Activated T-helper 1 cell treated with anti-CD3 and anti-CD28 coated beads, Interleukin-12 subunit alpha, Interleukin-12 subunit beta, Interleukin-2, Interleukin-4 antibody, amounts not matched to agents 30 ng/mL and 10 ng/mL and 1 ng/mL, durations not matched to agents 14 hours and 24 hours and 36 hours (primary cell): ENCODE measurements at regions not wholly inside any gene's neighbourhood (a gene's known extent, or its start where the extent isn't known, plus 50 kb on each side); places are given as distances from the start of the nearest gene placed in this dataset.

Experiments
- DNase-seq: peaks from one replicate; pipeline ENCODE4 v3.0.0; 2021; ENCODE audit warnings: low spot score
- H3K27ac Mint-ChIP-seq: one replicate; pipeline ENCODE4 v1.8.0; 2021; ENCODE audit warnings: mild to moderate bottlenecking, mixed read lengths
- H3K27me3 Mint-ChIP-seq: one replicate; pipeline ENCODE4 v1.8.0; 2022; ENCODE audit warnings: mild to moderate bottlenecking, moderate library complexity, mixed read lengths; ENCODE audit not compliant: insufficient read depth
- H3K36me3 Mint-ChIP-seq: one replicate; pipeline ENCODE4 v1.8.0; 2021; ENCODE audit warnings: low read depth, mixed read lengths
- H3K4me1 Mint-ChIP-seq: one replicate; pipeline ENCODE4 v1.8.0; 2021; ENCODE audit warnings: low read depth, mixed read lengths
- H3K4me3 Mint-ChIP-seq: one replicate; pipeline ENCODE4 v1.8.0; 2021; ENCODE audit warnings: mild to moderate bottlenecking, moderate library complexity, mixed read lengths
- H3K9me3 Mint-ChIP-seq: one replicate; pipeline ENCODE4 v1.8.0; 2021; ENCODE audit warnings: mixed read lengths
- intact Hi-C: fragments of 100-400 bp; cut with micrococcal nuclease; formaldehyde crosslinking; loops from one replicate; pipeline ENCODE4 v1.15.1; 2024

GRCh38 chr4:123505095-123506010 is 108.8 kb downstream of the SPRY1 start:
- Mint-ChIP-seq H3K36me3 (peaks cover 2% of the 10 kb centered on the region), H3K4me3 (peak overlapping the region; percentile 85), H3K9me3 (no peaks in the 10 kb centered on the region), H3K27ac (peak overlapping the region; percentile 79), H3K27me3 (peaks cover 38% of the 10 kb centered on the region), H3K4me1 (peaks cover 21% of the 10 kb centered on the region)
- DNase-seq = no peak
- intact Hi-C loops = loop anchor here (1.0 kb wide), 2 partner anchors 106 to 109 kb away; partner anchors contain the start of gene SPRY1

- Mint-ChIP-seq H3K4me3 (peak overlapping the region; percentile 85), H3K9me3 (no peaks in the 10 kb centered on the region), H3K36me3 (peaks cover 2% of the 10 kb centered on the region), H3K27me3 (peaks cover 34% of the 10 kb centered on the region), H3K27ac (peak overlapping the region; percentile 79), H3K4me1 (peaks cover 21% of the 10 kb centered on the region)
- DNase-seq = no peak
- intact Hi-C loops = loop anchor here (1.0 kb wide), 1 partner anchor 110 kb away; the partner anchor contains the start of gene SPRY1
Measured at GRCh38 chr4:123506011-123506695, 109.6 kb downstream of the SPRY1 start.

- Mint-ChIP-seq H3K4me1 (peaks cover 21% of the 10 kb centered on the region), H3K27ac (no peak overlapping the region), H3K27me3 (peaks cover 34% of the 10 kb centered on the region), H3K9me3 (no peaks in the 10 kb centered on the region), H3K36me3 (peaks cover 2% of the 10 kb centered on the region), H3K4me3 (no peak overlapping the region)
- no peak for DNase-seq
- intact Hi-C loops = no loop called here
Measured at GRCh38 chr4:123507376-123507775, 110.8 kb downstream of the SPRY1 start.

- H3K27ac Mint-ChIP-seq = no peak overlapping the region
- DNase-seq = no peak
- no peaks in the 10 kb centered on the region for H3K9me3 Mint-ChIP-seq
- intact Hi-C loops = no loop called here
- H3K4me1 Mint-ChIP-seq = peaks cover 16% of the 10 kb centered on the region
- H3K4me3 Mint-ChIP-seq = no peak overlapping the region
- peaks cover 2% of the 10 kb centered on the region for H3K36me3 Mint-ChIP-seq
- peaks cover 41% of the 10 kb centered on the region for H3K27me3 Mint-ChIP-seq
Measured at GRCh38 chr4:123510221-123510620, 113.6 kb downstream of the SPRY1 start.

- Mint-ChIP-seq H3K27ac (no peak overlapping the region), H3K4me3 (no peak overlapping the region), H3K4me1 (peaks cover 12% of the 10 kb centered on the region), H3K27me3 (peaks cover 40% of the 10 kb centered on the region), H3K9me3 (no peaks in the 10 kb centered on the region), H3K36me3 (peaks cover under 1% of the 10 kb centered on the region)
- intact Hi-C loops = no loop called here
- no peak for DNase-seq
Measured at GRCh38 chr4:123510659-123511058, 114.1 kb downstream of the SPRY1 start.

- no peaks in the 10 kb centered on the region for H3K36me3 Mint-ChIP-seq
- no peak overlapping the region for H3K4me3 Mint-ChIP-seq
- DNase-seq = no peak
- H3K27ac Mint-ChIP-seq = no peak overlapping the region
- intact Hi-C loops = no loop called here
- no peaks in the 10 kb centered on the region for H3K9me3 Mint-ChIP-seq
- H3K4me1 Mint-ChIP-seq = no peaks in the 10 kb centered on the region
- H3K27me3 Mint-ChIP-seq = peaks cover 20% of the 10 kb centered on the region
Measured at GRCh38 chr4:123516576-123516975, 120.0 kb downstream of the SPRY1 start.

- H3K4me1 Mint-ChIP-seq = no peaks in the 10 kb centered on the region
Measured at GRCh38 chr4:123517176-123517575, 120.6 kb downstream of the SPRY1 start.

GRCh38 chr4:123517971-123518370 is 121.4 kb downstream of the SPRY1 start:
- H3K27me3 Mint-ChIP-seq = peaks cover 27% of the 10 kb centered on the region
- H3K36me3 Mint-ChIP-seq = no peaks in the 10 kb centered on the region
- no peak for DNase-seq
- intact Hi-C loops = no loop called here
- H3K9me3 Mint-ChIP-seq = no peaks in the 10 kb centered on the region
- no peaks in the 10 kb centered on the region for H3K4me1 Mint-ChIP-seq
- H3K4me3 Mint-ChIP-seq = no peak overlapping the region
- no peak overlapping the region for H3K27ac Mint-ChIP-seq

More at GRCh38 chr4:123517176-123517575, 120.6 kb downstream of the SPRY1 start:
- Mint-ChIP-seq H3K9me3 (no peaks in the 10 kb centered on the region), H3K27ac (no peak overlapping the region), H3K36me3 (no peaks in the 10 kb centered on the region), H3K4me3 (no peak overlapping the region), H3K27me3 (peaks cover 23% of the 10 kb centered on the region)
- intact Hi-C loops = no loop called here
- no peak for DNase-seq

- no peaks in the 10 kb centered on the region for H3K36me3 Mint-ChIP-seq
- no peak for DNase-seq
- no peak overlapping the region for H3K27ac Mint-ChIP-seq
- H3K9me3 Mint-ChIP-seq = no peaks in the 10 kb centered on the region
- peaks cover 14% of the 10 kb centered on the region for H3K27me3 Mint-ChIP-seq
- no peak overlapping the region for H3K4me3 Mint-ChIP-seq
- intact Hi-C loops = no loop called here
- H3K4me1 Mint-ChIP-seq = no peaks in the 10 kb centered on the region
Measured at GRCh38 chr4:123520325-123520724, 123.7 kb downstream of the SPRY1 start.

GRCh38 chr4:123522081-123522480 is 125.5 kb downstream of the SPRY1 start:
- DNase-seq = no peak
- Mint-ChIP-seq H3K4me1 (peaks cover 13% of the 10 kb centered on the region), H3K27ac (no peak overlapping the region), H3K9me3 (no peaks in the 10 kb centered on the region), H3K4me3 (no peak overlapping the region), H3K36me3 (no peaks in the 10 kb centered on the region), H3K27me3 (peaks cover 9% of the 10 kb centered on the region)
- intact Hi-C loops = no loop called here

GRCh38 chr4:123522646-123523045 is 126.1 kb downstream of the SPRY1 start:
- H3K27me3 Mint-ChIP-seq = peaks cover 9% of the 10 kb centered on the region
- no peak for DNase-seq
- H3K4me1 Mint-ChIP-seq = peaks cover 15% of the 10 kb centered on the region
- intact Hi-C loops = no loop called here
- H3K9me3 Mint-ChIP-seq = no peaks in the 10 kb centered on the region
- no peak overlapping the region for H3K4me3 Mint-ChIP-seq
- no peaks in the 10 kb centered on the region for H3K36me3 Mint-ChIP-seq
- no peak overlapping the region for H3K27ac Mint-ChIP-seq

GRCh38 chr4:123524958-123525628 is 128.5 kb downstream of the SPRY1 start:
- Mint-ChIP-seq H3K27ac (no peak overlapping the region), H3K36me3 (no peaks in the 10 kb centered on the region), H3K4me1 (peaks cover 15% of the 10 kb centered on the region), H3K4me3 (no peak overlapping the region), H3K27me3 (peaks cover 9% of the 10 kb centered on the region), H3K9me3 (no peaks in the 10 kb centered on the region)
- no peak for DNase-seq
- intact Hi-C loops = no loop called here
